ENCODE measurements at regions not wholly inside any gene's neighbourhood (a gene's known extent, or its start where the extent isn't known, plus 50 kb on each side); places are given as distances from the start of the nearest gene placed in this dataset.
"Not testable (repeated sequence)": the region's sequence is repeated elsewhere in the genome, so short reads cannot be mapped to it uniquely, and the experiment has no call there.

DNA sequence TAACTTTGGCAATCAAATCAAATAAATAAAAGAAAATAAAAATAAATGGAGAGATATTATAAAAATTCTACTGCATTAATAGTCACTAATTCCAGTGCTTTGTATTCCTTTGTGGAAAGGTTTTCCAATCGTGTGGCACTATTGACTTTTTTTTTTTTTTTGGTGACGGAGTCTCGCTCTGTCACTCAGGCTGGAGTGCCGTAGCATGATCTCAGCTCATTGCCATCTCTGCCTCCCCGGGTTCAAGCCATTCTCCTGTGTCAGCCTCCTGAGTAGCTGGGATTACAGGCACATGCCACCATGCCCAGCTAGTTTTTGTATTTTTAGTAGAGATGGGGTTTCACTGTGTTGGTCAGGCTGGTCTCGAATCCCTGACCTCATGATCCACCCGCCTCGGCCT lies 122.3 kb downstream of the HS3ST3B1 start:
- FAIRE-seq; DNase-seq (ENCODE audit: extremely low spot score, insufficient read length, low read depth): not testable (repeated sequence)

DNA sequence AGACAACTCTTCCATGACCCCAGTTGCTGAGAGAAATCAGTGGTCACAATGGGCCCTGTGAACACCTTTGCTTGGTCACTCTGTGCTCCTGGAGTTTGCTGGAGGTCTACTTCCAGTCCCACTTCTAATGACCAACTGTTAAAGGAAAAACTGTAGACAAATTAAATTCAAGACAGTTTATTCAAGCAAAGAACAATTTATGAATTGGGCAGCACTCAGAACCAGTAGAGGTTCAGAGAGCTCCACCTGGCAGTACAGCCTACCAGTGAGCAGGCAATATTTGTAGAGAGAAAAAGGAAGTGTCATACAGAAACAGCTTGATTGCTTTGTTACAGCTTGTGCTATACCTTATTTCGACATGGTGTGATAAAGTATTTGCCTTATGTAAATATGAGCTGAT lies 116.5 kb downstream of the HS3ST3B1 start:
- DNase-seq (ENCODE audit: extremely low spot score, insufficient read length, low read depth): no peak

DNA sequence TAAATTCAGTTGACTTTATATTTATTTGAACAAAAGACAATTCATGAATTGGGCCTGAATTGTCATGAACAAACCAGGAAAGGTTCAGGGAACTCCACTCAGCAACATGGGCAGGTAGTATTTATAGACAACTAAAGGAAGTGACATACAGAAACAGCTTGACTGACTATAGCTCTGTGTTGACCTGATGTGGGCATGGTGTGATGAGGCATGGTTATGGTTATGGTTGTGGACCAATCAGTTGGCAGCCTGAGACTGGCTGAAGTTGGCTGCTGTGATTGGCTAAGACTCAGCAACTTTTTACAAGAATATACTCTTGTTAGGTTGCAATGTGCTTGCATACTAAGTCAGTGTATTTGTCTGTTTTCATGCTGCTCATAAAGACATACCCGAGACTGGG lies 108.4 kb downstream of the HS3ST3B1 start:
- DNase-seq (ENCODE audit: extremely low spot score, insufficient read length, low read depth) (no peak), FAIRE-seq (no peak)

More for the DNA sequence above, 116.5 kb downstream of the HS3ST3B1 start:
- FAIRE-seq: no peak

DNA sequence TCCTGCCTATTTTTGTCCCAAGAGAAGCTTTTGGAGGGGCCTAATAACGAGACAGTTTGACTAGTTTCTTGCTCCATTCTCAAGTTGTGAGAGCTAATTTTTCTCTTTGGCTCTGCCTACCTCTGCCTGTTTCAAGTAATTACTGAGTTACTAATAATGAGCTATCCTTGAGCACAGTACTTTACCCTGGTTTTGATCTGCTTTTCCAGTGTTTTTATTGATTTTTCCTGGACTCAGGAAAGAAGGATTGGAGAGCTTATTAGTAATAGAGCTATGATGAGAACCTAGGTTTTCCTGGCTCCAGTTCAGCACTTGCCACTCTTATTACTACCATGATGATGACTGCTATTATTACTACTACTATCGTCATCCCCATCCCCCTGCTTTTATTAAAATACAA lies 106.7 kb downstream of the HS3ST3B1 start:
- no peak for FAIRE-seq

DNA sequence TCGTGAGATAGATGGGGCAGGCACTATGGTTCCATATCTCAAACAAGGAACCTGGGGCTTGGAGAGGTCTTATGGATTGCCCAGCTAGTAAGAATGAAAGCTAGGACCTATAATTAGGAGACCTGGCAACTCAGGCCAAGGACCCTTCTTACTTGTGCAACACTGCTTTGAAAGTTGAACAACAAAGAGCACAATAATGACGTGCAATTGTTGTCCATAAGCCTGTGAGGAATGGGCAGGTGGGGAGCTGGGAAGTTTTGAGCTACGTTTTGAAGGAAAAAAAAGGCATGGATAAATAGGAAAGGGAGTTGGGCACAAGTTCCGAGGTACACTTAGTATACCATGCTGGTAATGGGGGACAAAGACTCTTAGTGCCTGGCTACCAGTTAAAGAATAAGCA lies 104.3 kb downstream of the HS3ST3B1 start:
- FAIRE-seq: no peak
- DNase-seq (ENCODE audit: extremely low spot score, insufficient read length, low read depth): no peak

More for the DNA sequence above, 106.7 kb downstream of the HS3ST3B1 start:
- DNase-seq (ENCODE audit: extremely low spot score, insufficient read length, low read depth): no peak

Data from GM18507 (cell line).